NCI-H1694 (cell line): ENCODE measurements at regions not wholly inside any gene's neighbourhood (a gene's known extent, or its start where the extent isn't known, plus 50 kb on each side); places are given as distances from the start of the nearest gene placed in this dataset.

Experiments
- DNase-seq: peaks from one replicate; lab custom pipeline; 2025; lab: John Stamatoyannopoulos, UW

GRCh38 chr6:123747515-123747914 is 56.1 kb upstream of the NKAIN2 start:
- no peak for DNase-seq

- DNase-seq: no peak
These were observed 57.8 kb upstream of the NKAIN2 start for GRCh38 chr6:123745895-123746294.

DNA sequence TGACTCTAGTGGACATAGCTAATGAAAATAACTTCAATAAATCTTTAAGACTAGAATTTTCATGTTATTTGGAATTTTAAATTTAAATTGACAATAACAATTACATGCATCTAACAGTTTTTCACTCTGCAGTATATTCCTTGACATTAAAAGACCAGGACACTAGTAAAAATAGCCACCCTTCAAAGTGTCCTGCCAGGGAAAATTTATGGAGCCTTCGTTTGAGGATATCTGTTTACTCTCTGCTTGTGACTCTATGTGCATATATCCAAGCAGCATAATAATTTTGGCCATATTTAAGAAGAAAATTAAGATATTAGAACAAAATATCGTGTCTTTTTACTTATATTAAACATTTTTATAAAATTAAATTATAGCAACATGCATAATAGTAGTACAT is 58.8 kb upstream of the NKAIN2 start:
- DNase-seq: no peak

DNA sequence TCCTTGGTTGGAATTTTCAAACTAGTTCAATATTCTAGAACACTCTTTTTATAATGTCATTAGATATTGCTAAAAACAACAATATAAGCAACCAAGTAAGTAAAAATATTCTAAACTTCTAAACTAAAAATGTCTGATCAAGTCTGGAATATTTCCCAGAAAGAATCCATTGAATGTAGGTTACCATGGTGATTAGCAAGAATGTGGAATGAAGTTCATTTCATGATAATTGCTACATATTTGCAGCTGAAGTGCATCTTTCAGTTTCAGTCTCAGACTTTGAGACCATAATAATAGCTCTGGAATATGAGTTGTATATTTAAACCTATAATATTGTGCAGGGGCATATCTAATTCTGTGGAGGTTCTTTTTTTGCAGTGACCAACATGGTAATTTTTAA is 61.0 kb upstream of the NKAIN2 start:
- DNase-seq: no peak

DNA sequence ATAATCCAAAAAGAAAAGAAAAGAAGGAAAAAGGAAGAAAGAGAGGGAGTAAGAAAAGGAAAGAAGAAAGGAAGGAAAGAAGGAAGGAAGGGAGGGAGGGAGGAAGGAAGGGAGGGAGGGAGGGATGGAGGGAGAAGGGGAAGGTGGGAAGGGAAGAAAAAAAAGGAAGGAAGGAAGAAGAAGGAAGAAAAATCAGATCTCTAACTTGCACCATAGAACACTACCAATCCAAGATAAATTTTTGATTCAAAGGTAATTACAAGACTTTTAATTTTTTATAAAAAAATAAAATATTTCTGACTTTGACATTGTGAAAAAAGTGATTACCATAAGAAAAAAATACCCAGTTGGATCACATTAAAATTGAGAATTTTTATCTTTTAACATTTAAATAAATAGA is 70.5 kb upstream of the NKAIN2 start:
- no peak for DNase-seq

- DNase-seq: no peak
These were observed 79.8 kb upstream of the TRDN start for GRCh38 chr6:123716506-123716905.

DNA sequence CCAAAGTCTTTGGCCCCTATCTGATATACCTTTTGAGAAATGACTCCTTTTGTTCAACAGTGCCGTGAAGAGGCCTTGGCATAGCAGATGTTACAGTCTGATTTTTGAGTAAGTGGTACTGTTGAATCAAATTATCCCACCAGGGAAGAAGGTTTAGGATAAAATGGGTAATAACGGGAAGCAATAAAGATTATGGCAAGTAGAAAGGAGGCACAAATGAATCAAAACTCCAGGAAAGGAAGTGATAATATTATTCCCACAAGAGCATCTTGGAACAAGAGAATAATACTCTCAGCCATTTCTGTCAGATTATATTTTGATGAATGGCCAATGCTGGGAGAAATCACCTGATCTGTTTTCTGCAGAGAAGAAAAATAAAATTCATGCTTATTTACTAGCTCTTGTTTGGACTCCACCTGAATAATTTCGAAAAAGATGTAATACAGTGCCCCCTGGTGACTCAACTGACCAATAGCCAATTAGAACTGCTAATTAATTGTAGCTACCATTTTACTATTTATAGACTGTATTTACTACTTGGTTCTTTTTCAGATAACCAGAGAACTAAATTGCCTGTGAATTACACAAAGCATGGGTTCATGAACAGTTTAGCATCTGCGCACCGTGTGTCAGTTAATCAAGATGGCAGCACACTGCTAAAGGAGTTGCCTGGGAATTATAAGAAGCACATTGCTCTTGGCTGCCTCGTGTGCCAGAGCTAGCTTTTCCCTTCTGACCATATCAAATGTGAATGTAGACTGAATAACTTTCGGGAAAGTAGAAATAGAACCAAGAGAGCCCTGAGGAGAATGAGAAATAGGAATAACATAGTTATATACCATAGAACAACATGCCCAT is 78.5 kb upstream of the TRDN start:
- peak; percentile 37 for DNase-seq

DNA sequence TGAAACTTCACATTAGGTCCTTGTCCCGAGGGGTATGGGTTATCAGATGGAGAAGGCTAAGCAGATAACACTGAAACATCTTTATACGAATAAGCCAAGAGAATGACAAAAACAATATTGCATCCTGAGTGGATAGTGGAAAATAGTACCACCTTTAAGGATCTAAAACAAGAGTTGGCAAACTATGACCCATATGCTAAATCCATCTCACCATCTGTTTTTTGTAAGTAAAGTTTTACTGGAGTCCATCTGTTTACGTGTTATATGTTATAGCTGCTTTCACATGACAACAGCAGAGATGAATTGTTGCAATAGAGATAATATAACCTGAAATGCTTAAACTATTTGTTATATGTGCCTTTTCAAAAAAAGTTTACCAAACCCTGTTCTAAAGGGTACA is 76.1 kb upstream of the TRDN start:
- DNase-seq: peak; percentile 27

- no peak for DNase-seq
These were observed 66.2 kb upstream of the TRDN start for GRCh38 chr6:123702943-123703342.

DNA sequence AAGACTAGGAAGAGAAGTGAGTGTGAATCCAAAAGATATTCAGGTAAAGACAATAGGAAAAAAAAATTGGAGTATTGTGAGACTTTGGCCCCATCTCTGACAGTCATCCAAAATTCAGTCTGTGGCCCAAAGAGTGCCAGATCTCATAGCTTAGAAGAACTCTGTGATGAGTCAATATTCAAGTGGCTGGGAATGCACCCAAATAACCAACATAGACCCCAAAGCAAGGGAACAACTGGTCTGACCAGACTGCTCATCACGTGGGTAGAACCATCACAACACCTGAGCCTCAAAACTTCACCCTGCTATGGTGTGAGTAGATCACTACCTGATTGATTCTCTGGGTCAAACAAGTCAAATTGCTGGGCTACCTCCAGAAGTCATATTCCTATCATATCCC is 51.1 kb upstream of the TRDN start:
- no peak for DNase-seq
